HG03432 (cell line): ENCODE measurements at regions not wholly inside any gene's neighbourhood (a gene's known extent, or its start where the extent isn't known, plus 50 kb on each side); places are given as distances from the start of the nearest gene placed in this dataset.
"Not testable (repeated sequence)": the region's sequence is repeated elsewhere in the genome, so short reads cannot be mapped to it uniquely, and the experiment has no call there.

Source experiments
- ATAC-seq: cut with Tn5 transposase; IDR thresholded peaks from one replicate; pipeline ENCODE4 v1.9.1; 2021; ENCODE audit warnings: mild to moderate bottlenecking, moderate library complexity; ENCODE audit not compliant: unreplicated experiment

DNA sequence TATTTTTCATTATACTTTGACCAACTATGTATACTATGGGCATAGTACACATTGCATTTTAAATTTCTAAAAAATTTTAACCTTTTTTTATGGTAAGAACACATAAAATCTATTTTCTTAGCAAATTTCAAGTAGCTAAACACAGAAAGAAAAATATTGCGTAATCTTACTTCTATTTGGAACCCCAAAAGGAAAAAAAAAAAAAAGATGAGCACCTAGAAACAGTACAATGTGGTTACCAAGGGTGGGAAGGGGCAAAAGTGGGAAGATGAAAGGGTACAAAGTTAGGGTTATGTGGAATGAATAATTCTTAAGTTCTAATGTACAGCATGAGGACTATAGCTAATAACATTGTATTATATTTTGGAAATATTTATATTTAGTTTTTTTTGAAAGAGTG lies 205.0 kb upstream of the EPHA4 start:
- no peak for ATAC-seq

DNA sequence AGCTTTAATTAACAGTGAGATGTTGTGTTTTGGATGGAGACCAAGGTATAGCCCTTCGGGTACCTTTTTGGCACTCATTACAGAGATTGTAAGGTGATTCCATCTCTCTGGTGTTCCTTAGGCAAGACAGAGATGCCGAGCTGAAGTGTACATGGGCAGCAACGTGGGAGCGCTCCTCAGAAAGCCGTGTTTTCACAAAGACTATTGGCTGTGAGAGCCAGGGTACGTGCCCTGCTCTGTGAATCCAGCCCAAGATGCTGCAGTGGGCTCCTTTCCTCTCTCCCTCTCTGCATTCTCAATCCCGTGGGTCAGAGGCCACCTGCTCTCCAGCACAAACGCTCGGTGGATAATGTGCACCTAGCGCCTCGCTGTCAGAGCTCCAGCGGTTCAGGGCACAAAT lies 203.0 kb upstream of the EPHA4 start:
- no peak for ATAC-seq

DNA sequence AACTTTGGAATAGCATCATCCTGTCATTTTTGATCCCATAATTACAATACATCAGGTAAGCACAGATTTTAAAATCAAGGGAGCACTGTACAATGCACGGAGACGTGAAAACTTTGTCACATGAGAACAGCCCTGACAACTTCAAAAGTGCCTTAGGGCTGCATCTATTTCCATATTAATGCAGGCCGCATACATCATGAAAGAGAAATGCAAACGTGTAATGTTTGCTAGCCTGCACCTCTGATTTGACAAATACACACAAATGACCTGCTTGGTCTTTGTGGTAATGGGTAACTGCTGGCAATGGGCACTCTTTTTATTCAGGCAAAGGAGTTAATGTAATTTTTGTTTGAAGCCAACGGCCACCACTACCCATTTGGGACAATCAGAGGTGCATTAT lies 202.0 kb upstream of the EPHA4 start:
- no peak for ATAC-seq

DNA sequence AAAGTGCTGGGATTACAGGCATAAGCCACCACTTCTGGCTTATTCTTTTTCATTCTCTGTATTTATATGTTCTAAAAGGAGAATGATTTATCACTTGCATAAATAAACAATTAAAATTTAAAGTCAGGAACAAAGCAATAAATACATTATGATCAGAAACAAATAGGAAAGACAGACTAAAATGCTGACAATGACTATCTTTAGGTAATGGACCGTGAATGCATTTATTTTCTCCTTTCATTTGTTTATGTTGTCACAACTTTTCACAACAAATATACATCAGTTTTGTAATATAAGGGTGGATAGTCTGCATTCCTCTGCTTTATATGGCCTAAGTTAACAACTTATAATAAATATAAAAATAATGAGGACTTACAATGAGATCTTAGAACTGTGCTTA lies 199.2 kb upstream of the EPHA4 start:
- no peak for ATAC-seq

DNA sequence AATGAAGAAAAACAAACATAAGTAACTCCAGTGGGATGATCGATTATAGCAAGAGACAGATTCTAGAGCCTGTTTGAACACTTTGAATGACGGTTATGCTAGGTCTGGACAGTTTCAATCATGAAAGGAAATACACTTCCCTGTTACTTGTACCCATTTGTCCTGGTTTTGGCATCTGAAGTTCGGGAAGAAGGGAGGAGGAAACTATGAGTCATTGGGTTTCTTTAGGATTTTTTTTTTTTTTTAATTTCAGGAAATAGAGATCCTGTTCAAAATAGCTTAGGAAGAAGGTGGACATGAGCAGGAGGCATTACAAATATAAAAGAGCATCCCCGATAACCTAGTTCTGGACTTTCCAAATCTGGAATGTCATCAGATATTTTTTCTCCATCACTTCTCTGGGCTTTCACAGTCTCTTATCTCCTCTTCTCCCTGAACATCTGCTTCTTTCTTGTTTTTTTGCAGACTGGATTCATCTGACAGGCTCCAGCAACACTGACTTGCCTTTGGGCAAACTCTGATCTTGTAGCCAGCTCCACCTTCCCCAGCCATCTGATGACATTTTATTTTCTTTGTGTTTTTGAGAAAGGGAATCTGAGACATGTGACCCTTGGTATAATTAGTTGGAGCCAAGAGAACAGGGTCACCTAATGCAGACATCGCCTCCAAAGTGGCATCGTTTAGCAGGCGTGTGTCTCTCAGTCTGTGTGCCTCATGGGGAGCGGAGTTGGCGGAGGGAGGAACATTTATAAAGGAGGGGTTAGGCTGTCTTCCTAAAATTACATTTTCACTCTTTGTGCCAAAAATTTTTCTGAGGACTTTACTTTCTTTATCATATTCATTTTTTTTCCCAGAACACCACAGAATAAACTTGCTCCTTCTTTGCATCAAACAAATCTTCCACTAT lies 195.3 kb upstream of the EPHA4 start:
- no peak for ATAC-seq

DNA sequence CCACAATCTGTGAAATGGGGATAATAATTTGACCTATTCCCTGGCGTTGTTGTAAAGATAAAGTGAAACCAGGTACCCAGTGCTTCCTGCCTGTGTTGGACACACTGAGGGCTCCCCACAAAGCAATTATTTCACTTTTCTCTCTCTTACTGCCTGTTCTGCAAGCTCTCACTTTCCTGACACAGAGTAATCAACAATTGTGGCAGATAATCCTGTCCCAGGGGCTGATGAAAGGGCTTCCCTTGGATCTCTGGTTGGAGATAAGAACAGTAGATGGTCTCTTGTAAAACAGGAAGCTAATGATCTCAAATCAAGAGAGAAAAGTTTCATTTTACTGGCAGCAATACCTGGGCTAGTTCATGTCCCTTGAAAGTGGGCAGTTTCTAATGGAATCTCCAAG lies 190.4 kb upstream of the EPHA4 start:
- ATAC-seq: no peak

DNA sequence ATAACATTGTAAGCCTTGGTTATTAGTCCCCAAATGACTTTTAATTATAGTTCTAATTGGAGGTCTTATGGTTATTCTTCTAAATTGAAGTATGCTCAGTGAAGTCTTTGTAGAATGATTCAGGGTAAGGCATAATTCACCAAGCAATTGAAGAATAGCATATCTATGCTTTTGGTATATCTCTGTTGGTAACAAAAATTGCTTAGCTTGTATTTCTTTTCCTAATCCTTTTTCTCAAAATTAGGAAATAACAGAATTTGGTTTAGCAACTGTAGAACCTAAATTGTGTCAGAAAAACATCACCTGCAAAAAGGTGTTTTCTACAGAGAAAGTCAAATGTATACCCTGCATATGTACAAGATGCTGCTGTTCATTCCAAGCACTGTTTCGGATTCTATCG lies 189.2 kb upstream of the EPHA4 start:
- no peak for ATAC-seq

DNA sequence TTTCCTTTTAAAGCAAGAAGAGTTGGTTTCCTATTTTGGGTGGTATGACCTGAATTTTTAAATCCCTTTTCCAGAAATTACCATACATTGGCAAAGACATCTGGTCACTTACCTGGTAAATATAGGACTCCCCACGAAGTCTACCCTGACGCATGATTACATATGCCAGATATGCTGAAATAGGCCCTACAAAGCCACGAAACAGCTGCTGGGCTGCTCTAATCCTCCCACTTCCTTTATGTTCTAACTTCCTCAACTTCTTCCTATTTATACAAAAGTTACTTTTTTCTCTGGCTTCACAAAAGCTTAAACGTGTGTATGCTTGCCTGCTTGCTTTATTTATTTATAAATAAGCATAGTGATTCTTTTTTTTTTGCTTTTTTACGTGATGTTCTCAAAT lies 186.0 kb upstream of the EPHA4 start:
- ATAC-seq: no peak

DNA sequence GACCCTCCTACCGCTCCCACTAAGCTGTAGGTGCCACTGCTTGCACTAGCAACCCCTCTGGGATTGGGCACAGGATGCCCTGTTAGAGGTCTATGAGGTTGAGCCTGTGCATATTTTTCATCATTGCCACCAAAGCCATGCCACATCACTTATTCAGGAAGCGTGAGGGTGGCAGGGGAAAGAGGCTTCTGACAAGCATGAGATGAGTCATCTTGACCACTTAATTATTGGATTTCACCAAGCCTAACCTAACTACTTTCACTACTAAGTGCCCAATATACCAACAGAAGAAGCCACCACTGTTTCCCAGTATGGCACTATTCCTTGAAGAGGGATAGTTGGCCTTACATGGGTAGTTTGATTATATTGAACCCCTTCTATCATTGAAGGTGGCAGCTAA lies 181.3 kb upstream of the EPHA4 start:
- ATAC-seq: no peak

DNA sequence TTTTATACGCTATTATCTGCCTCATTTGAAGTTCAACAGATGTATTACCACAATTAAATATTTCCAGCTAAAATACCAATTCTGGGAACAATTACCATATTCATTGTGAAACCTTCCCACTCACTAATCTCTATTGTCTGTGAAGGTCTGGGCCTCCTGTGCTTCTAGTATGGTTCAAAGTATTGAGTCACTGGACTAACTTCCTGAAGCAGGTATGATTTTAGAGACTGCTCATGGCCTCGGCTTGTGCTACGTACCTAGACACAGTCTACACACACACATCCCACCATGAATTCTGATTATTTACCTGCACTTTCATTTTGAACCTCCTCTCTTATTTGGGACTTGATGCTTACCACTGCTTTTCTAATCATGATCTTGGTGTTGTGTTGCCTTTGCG lies 180.7 kb upstream of the EPHA4 start:
- ATAC-seq: no peak

DNA sequence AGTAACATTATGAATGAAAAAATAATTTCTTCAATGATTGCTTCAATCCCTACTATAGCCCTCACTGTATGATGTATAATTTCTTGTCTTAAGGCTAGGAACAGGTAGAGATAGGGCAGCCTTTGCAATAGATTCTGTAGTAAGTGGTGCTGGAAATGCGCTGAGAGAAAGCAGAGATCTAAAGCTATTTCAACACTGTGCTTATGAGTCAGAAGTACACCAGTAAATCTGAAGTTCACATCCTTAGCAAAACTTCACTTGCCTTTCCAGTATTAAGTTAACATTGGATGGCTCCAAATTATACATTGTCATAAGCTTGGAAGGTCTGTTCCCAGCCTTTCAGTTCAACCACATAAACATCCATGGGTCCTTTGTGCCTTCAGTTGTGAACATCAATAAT lies 178.2 kb upstream of the EPHA4 start:
- ATAC-seq: no peak

DNA sequence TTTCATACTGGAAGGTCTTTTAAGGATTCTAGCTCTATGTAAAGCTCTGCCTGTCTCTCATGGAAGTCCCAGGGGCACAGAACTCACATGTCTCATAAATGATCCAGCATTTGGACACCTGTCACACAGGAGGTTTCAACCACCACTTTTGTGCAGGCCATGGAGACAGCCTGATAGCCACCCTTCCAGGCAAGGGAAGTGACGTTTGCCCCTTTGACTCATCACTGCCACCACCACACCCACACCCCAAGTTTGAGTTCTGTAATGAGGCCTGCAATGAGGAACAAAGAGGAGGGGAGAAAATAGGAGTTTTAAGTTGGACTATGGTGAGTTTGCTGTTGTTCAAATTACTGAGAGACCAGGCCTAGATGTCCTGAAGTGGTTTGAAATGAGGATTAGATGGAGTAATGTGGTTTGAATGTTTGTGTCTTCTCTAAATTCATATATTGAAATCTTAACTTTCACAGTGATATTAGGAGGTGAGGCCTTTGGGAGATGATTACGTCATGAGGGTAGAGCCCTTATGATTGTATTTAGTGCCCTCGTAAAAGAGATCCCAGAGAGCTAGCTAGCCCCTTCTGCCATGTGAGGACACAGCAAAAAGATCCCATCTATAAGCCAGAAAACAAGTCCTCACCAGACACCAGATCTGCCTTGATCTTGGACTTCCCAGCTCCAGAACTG lies 175.3 kb upstream of the EPHA4 start:
- peak; percentile 81 for ATAC-seq

DNA sequence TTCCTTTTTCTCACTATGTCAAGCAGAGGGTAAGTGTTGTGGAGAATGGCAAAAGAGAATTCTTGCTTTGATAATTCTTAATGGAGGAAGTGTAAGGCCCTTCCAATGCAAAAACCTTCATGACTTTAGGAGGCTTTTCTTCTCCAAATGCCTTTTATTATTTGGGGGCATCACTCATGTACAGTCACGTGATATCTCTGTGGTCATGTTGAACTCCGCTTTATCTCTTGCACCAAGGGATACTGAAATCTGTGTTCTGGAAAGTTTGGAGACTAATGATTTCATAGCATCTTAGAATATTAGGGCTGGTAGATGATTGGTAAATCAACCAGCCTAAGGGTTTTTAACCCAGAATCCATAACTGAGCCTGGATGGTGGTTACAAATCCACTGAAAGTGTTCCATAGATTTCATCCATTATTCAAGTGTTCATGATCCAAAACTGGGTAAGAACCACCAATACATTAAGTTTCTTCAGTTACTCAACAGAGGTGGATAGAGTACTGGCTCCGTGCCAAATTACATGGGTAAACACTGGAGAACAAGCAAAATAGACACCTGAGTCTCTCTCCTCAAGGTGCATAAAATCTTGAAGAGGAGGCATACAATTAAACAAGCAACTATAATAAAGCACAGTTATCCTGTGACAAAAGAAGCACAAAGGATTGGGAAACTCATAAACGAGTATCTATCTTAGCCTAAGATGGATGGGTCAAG lies 169.6 kb upstream of the EPHA4 start:
- no peak for ATAC-seq

DNA sequence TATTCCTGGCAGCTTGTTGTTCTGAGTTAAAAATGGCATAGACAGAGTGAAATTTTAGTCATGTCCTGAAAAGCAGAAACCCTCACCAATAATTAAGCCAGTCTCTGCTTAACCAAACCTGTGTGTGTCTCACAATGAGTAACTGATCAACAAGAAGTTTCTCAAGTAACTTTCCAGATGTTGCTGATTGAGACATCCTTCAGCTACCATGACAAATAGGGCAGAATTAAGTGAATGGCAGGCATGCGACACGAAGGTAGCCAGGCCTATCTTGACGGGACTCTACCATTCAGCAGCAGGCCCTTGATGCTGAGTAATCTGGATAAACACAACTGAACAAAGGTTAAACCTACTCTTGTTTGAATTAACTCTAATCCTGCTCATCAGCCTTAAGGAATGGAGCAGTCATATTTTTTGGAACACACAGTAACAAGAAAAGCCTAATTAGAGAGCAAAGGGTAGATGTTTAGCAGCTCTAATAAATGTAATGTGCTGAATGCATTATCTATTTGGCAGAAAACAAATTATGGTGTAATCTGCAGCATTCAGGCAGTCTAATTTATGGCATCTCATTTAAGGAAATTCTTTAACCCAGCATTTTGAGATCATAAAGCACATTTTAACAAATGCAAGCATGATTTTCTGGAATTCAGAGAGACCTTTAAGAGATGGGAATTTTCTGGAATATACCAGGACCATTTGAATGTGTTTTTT lies 159.5 kb upstream of the EPHA4 start:
- ATAC-seq: peak; percentile 79

DNA sequence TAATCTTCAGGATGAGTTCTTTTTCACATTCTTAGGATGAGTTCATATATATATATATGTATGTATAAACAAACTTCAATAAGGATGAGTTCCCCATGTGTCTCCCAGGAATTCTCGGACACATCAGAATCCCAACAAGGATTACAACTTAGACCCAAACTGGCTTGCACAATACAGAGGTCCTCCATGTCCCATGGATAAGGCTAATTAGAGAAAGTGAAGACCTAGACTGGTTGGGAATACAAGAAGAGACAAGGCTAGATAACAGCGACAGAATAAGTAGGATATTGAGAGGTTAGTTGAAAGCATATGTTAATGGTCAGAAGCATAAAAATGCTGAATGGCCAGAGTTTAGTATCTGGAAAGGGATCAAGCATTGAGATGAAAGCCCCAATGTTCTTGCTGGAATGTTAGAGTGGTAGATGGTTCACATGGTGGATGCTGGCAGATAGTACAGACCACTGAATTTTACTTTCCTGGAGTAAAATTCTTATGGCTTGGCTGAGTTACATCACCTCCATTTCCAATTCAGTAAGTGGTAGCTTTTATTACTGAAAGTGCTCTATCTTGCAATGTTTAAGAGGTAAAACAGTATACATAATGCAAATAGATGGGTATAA lies 154.9 kb upstream of the EPHA4 start:
- ATAC-seq: no peak

DNA sequence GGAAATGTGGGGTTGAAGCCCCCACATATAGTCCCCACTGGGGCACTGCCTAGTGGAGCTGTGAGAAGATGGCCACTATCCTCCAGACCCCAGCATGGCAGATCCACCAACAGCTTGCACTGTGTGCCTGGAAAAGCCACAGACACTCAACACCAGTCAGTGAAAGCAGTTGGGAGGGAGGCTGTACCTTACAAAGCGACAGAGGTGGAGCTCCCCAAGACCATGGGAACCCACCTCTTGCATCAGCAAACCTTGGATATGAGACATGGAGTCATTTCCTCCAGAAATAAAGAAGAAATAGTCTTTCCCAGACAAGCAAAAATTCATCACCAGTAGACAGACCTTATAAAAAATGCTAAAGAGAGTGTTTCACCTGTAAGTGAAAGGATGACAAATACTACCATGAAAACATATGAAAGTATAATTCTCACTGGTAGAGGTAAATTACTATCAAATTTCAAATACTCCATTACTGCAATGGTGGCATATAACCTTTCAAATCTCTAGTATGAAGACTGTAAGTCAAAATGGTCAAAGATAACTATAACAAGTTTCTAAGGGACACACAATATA lies 152.6 kb upstream of the EPHA4 start:
- no peak for ATAC-seq

DNA sequence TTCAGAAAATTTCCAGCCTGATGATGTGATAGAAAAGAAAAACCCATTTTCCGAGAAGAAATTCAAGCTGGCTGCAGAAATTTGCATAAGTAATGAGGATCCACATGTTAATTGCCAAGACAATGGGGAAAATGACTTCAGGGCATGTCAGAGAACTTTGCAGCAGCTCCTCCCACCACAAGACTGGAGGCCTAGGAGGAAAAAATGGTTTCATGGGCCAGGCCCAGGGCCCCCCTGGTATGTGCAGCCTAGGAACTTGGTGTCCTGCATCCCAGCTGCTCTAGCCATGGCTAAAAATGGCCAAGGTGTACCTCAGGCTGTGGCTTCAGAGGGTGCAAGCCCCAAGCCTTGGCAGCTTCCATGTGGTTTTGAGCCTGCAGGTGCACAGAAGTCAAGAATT lies 152.0 kb upstream of the EPHA4 start:
- ATAC-seq: not testable (repeated sequence)

DNA sequence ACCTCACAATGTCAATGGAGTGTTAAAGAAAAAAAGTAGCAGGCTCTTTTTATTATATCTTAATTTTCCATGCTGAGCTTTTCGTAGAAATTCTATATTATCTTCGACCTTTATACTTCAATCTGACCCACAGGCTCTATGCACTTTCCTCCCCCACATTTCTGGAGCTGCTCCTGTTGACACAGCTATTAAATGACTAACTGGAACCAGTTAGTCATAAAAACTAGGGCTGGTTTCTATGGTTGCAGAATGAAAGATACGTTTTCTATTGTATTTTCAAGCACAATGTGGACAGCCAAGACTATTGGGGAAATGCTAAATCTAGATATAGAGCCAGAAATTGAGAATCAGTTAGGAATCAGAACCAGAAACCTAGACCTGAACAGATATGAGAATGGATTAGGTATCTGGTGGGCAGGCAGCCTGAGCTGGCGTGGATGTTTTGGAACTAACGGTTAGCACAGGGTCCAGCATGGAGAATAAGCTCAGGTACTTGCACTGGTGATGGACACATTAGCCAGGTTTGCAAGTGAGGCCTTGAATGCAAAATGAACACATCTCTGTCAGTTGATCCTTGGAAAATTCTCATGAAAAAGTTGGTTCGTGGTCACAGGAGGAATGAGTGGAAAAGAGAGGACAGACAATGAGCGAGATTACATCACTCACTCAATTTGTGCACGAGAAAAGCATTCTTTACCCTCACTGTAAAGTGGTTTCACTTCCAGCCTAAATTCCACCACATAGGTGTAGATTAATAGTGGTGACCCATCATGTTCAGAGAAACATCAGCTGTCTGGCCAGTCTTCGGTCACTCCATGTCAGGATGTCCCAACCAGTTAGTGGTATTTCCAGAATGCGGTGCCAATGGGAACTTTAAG lies 144.6 kb upstream of the EPHA4 start:
- no peak for ATAC-seq

DNA sequence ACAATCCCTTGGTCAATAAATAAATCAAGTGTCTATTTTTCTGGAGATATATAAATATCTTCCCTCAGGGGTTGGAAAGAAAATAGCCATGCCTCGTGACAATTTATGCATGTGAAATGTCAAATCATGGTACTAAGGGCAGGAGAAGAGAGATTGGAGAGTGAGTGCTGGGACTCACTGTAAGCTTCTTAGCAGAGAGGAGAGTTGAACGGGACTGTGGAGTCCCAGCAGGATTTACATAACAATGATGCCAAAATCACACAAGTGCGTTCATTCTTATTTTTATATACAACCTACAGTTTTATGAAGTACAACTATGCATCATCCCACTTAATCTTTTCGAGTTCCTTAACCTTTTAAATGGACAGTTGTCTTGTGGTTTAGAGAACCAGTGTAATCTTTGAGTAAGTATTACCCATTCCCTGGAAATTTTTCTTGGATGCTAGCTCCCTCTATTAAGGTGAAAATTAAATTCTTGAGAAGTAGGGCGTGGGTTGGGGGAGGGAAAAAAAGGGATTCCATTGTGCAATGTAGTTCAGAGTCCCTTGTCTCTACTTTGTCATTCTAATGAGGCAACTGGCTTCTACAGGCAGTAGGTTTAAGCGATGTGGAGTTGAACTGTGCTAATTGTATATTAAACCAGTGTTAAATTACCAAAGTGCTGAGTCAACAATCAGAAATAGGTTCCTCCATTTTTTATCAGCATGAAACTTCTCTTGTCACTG lies 143.6 kb upstream of the EPHA4 start:
- no peak for ATAC-seq
